PC-3 (cell line): ENCODE measurements at regions not wholly inside any gene's neighbourhood (a gene's known extent, or its start where the extent isn't known, plus 50 kb on each side); places are given as distances from the start of the nearest gene placed in this dataset.

Experiments
- ATAC-seq: fragments of 200-7000 bp; cut with Tn5 transposase; 2 replicates; pipeline ENCODE4 v1.9.1; 2020; ENCODE audit warnings: mild to moderate bottlenecking, moderate library complexity
- BruUV-seq: library from RNA; stranded (reverse); fragments of 400-500 nt; replicated peaks from 2 replicates; lab custom pipeline; 2021; lab: Mats Ljungman, UMichigan
- CTCF ChIA-PET: fragments of 300-600 bp; sonication (Branson Sonifier 250); formaldehyde crosslinking; loops from one replicate; lab custom pipeline; 2022; ENCODE audit warnings: antibody characterized with exemption; lab: Charles Lee
- POLR2A ChIA-PET: fragments of 300-600 bp; sonication (Branson Sonifier 250); formaldehyde crosslinking; loops from one replicate; lab custom pipeline; 2022; ENCODE audit warnings: antibody characterized with exemption; ENCODE audit not compliant: unreplicated experiment; lab: Charles Lee
- DNase-seq: peaks from one replicate; pipeline ENCODE4 v3.0.0-alpha.2; 2015
- H2AFZ ChIP-seq: fragments of 300-600 bp; sonication (generic); 2 replicates; pipeline ENCODE4 v1.6.0; 2016; ENCODE audit warnings: antibody characterized with exemption, low read length
- H3F3A ChIP-seq: fragments of 300-600 bp; sonication (generic); one replicate; pipeline ENCODE4 v1.6.0; 2017; ENCODE audit warnings: antibody characterized with exemption, low read length, control low read depth, mild to moderate bottlenecking; ENCODE audit not compliant: unreplicated experiment
- H3K27ac ChIP-seq: fragments of 300-600 bp; sonication (generic); 2 replicates; pipeline ENCODE4 v1.5.1; 2016; ENCODE audit warnings: mild to moderate bottlenecking, low read length
- H3K27me3 ChIP-seq: fragments of 300-600 bp; sonication (generic); 2 replicates; pipeline ENCODE4 v1.6.1; 2016; ENCODE audit warnings: low read length, mixed read lengths
- H3K36me3 ChIP-seq: fragments of 300-600 bp; sonication (generic); 2 replicates; pipeline ENCODE4 v1.6.1; 2016; ENCODE audit warnings: low read depth, mixed run types, low read length, mixed read lengths
- H3K4me1 ChIP-seq: fragments of 300-600 bp; sonication (generic); 2 replicates; pipeline ENCODE4 v1.5.1; 2016; ENCODE audit warnings: low read length; ENCODE audit not compliant: insufficient read depth
- H3K4me2 ChIP-seq: fragments of 300-600 bp; sonication (generic); 2 replicates; pipeline ENCODE4 v1.6.0; 2016; ENCODE audit warnings: low read length
- H3K4me3 ChIP-seq: fragments of 300-600 bp; sonication (generic); 2 replicates; pipeline ENCODE4 v1.5.1; 2016; ENCODE audit warnings: mild to moderate bottlenecking, low read length, mixed read lengths
- H3K79me2 ChIP-seq: fragments of 300-600 bp; sonication (generic); 2 replicates; pipeline ENCODE4 v1.6.1; 2017; ENCODE audit warnings: low read length, mixed read lengths
- H3K9ac ChIP-seq: fragments of 300-600 bp; sonication (generic); 2 replicates; pipeline ENCODE4 v1.6.0; 2016; ENCODE audit warnings: mild to moderate bottlenecking, low read length
- H3K9me2 ChIP-seq: fragments of 300-600 bp; sonication (generic); replicated peaks from 2 replicates; pipeline ENCODE4 v1.6.1; 2016; ENCODE audit warnings: mixed run types, low read length, mixed read lengths
- H3K9me3 ChIP-seq: fragments of 300-600 bp; sonication (generic); 2 replicates; pipeline ENCODE4 v1.6.1; 2016; ENCODE audit warnings: low read length, mixed read lengths
- H4K20me1 ChIP-seq: fragments of 300-600 bp; sonication (generic); 2 replicates; pipeline ENCODE4 v1.6.1; 2016; ENCODE audit warnings: low read length, mixed read lengths
- CTCF ChIP-seq: fragments of 300-600 bp; sonication (generic); conservative IDR thresholded peaks from 2 replicates; pipeline ENCODE4 v1.5.1; 2017; ENCODE audit warnings: antibody characterized with exemption, low read depth, mild to moderate bottlenecking, low read length
- EZH2 ChIP-seq: fragments of 300-600 bp; sonication (generic); IDR thresholded peaks from one replicate; pipeline ENCODE4 v1.6.1; 2017; ENCODE audit warnings: antibody characterized with exemption, mild to moderate bottlenecking, low read length; ENCODE audit not compliant: unreplicated experiment
- EZH2phosphoT487 ChIP-seq: fragments of 300-600 bp; sonication (generic); IDR thresholded peaks from 2 replicates; pipeline ENCODE4 v1.6.1; 2018; ENCODE audit warnings: mild to moderate bottlenecking, antibody characterized with exemption, low read length, borderline replicate concordance
- intact Hi-C: fragments of 100-400 bp; cut with micrococcal nuclease; formaldehyde crosslinking; loops from 2 replicates; pipeline ENCODE4 v1.9.0; 2023

- DNase-seq: no peak
- Histone ChIP-seq H3K36me3 (no peaks in the 10 kb centered on the region), H3K79me2 (no peaks in the 10 kb centered on the region), H3K4me3 (no peak overlapping the region), H3K9me2 (no peaks in the 10 kb centered on the region), H3K9ac (no peak overlapping the region), H3K27me3 (no peaks in the 10 kb centered on the region), H3K9me3 (no peaks in the 10 kb centered on the region), H4K20me1 (no peaks in the 10 kb centered on the region), H3K4me2 (no peak overlapping the region), H2AFZ (no peak overlapping the region), H3F3A (no peaks in the 10 kb centered on the region), H3K4me1 (no peaks in the 10 kb centered on the region), H3K27ac (no peak overlapping the region)
- no TSS peak for BruUV-seq
- intact Hi-C loops: loop anchor here (5.0 to 10.0 kb wide), 2 partner anchors 104 to 547 kb away; partner anchors contain the start of gene MARCKS
- TF ChIP-seq CTCF (no peak), EZH2phosphoT487 (no peak), EZH2 (no peak)
- ChIA-PET POLR2A (no interaction called here), CTCF (no interaction called here)
- ATAC-seq: no peak
These were observed 548.9 kb upstream of the MARCKS start for GRCh38 chr6:113308266-113308665.

- TF ChIP-seq EZH2phosphoT487: no peak
- TF ChIP-seq EZH2: no peak
- no peak for TF ChIP-seq CTCF
- Histone ChIP-seq H3K4me3 (no peak overlapping the region), H3K79me2 (no peaks in the 10 kb centered on the region), H3K9ac (no peak overlapping the region), H3K4me1 (no peaks in the 10 kb centered on the region), H3K9me3 (no peaks in the 10 kb centered on the region), H3F3A (no peaks in the 10 kb centered on the region), H4K20me1 (no peaks in the 10 kb centered on the region), H3K27me3 (no peaks in the 10 kb centered on the region), H3K36me3 (no peaks in the 10 kb centered on the region), H3K4me2 (no peak overlapping the region), H3K27ac (no peak overlapping the region), H2AFZ (no peak overlapping the region), H3K9me2 (no peaks in the 10 kb centered on the region)
- intact Hi-C loops: no loop called here
- ATAC-seq (no peak), DNase-seq (no peak)
- ChIA-PET CTCF (no interaction called here), POLR2A (no interaction called here)
- no TSS peak for BruUV-seq
These were observed 543.3 kb upstream of the MARCKS start for GRCh38 chr6:113313841-113314240.

GRCh38 chr6:113315165-113315564 is 542.0 kb upstream of the MARCKS start:
- Histone ChIP-seq H3K27ac (no peak overlapping the region), H4K20me1 (no peaks in the 10 kb centered on the region), H2AFZ (no peak overlapping the region), H3K4me1 (no peaks in the 10 kb centered on the region), H3F3A (no peaks in the 10 kb centered on the region), H3K9me3 (no peaks in the 10 kb centered on the region), H3K36me3 (no peaks in the 10 kb centered on the region), H3K4me2 (no peak overlapping the region), H3K9me2 (no peaks in the 10 kb centered on the region), H3K9ac (no peak overlapping the region), H3K27me3 (no peaks in the 10 kb centered on the region), H3K79me2 (no peaks in the 10 kb centered on the region), H3K4me3 (no peak overlapping the region)
- BruUV-seq: no TSS peak
- no peak for DNase-seq
- TF ChIP-seq CTCF: no peak
- TF ChIP-seq EZH2phosphoT487: no peak
- TF ChIP-seq EZH2: no peak
- ChIA-PET CTCF (no interaction called here), POLR2A (no interaction called here)
- intact Hi-C loops: no loop called here
- ATAC-seq: no peak
